HFFc6 (cell line): ENCODE measurements at regions not wholly inside any gene's neighbourhood (a gene's known extent, or its start where the extent isn't known, plus 50 kb on each side); places are given as distances from the start of the nearest gene placed in this dataset.

Source experiments
- DNase-seq: peaks from one replicate; pipeline ENCODE4 v3.0.0-alpha.2; 2018
- H3K27ac Mint-ChIP-seq: 2 replicates; pipeline ENCODE4 v1.8.0; 2020; ENCODE audit warnings: mild to moderate bottlenecking, mixed read lengths
- H3K27me3 Mint-ChIP-seq: 2 replicates; pipeline ENCODE4 v1.8.0; 2021; ENCODE audit warnings: mild to moderate bottlenecking, moderate library complexity, mixed read lengths; ENCODE audit not compliant: insufficient read depth
- H3K36me3 Mint-ChIP-seq: 2 replicates; pipeline ENCODE4 v1.8.0; 2021; ENCODE audit warnings: low read depth, mixed read lengths
- H3K4me1 Mint-ChIP-seq: 2 replicates; pipeline ENCODE4 v1.8.0; 2020; ENCODE audit warnings: low read depth, mixed read lengths
- H3K4me3 Mint-ChIP-seq: 2 replicates; pipeline ENCODE4 v1.8.0; 2020; ENCODE audit warnings: mild to moderate bottlenecking, moderate library complexity, mixed read lengths
- H3K9me3 Mint-ChIP-seq: 2 replicates; pipeline ENCODE4 v1.8.0; 2020; ENCODE audit warnings: mild to moderate bottlenecking, mixed read lengths
- TF ChIP-seq, protein P1 (sequence below): fragments of 200-600 bp; sonication (generic); IDR thresholded peaks from 2 replicates; pipeline ENCODE4 v1.5.0; 2021; ENCODE audit warnings: antibody characterized with exemption, mild to moderate bottlenecking

DNA sequence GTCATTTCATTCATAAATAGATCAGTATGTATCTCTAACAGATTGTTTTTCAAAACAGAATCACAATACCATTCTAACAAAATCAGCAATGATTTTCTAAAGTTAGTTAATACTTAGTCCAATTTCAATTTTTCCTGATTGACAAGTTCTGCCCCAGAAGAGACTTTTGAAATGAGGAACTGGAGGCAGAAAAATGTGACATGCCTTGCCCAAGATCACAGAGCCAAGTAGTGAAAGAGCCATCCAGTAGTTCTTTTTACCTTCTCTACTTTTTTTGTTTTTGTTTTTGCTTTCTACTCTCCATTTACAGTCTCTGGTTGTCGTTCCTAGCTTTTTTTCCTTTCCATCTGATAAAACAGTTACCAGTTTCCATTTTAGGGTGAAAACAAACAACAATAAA, 129.3 kb upstream of the TMEM164 start:
- no peak overlapping the region for H3K27ac Mint-ChIP-seq
- no peaks in the 10 kb centered on the region for H3K9me3 Mint-ChIP-seq
- no peak for DNase-seq
- H3K4me1 Mint-ChIP-seq = no peaks in the 10 kb centered on the region
- H3K4me3 Mint-ChIP-seq = no peak overlapping the region
- H3K36me3 Mint-ChIP-seq = no peaks in the 10 kb centered on the region
- TF ChIP-seq, protein P1, sequence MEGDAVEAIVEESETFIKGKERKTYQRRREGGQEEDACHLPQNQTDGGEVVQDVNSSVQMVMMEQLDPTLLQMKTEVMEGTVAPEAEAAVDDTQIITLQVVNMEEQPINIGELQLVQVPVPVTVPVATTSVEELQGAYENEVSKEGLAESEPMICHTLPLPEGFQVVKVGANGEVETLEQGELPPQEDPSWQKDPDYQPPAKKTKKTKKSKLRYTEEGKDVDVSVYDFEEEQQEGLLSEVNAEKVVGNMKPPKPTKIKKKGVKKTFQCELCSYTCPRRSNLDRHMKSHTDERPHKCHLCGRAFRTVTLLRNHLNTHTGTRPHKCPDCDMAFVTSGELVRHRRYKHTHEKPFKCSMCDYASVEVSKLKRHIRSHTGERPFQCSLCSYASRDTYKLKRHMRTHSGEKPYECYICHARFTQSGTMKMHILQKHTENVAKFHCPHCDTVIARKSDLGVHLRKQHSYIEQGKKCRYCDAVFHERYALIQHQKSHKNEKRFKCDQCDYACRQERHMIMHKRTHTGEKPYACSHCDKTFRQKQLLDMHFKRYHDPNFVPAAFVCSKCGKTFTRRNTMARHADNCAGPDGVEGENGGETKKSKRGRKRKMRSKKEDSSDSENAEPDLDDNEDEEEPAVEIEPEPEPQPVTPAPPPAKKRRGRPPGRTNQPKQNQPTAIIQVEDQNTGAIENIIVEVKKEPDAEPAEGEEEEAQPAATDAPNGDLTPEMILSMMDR = no peak
- H3K27me3 Mint-ChIP-seq = peaks cover 3% of the 10 kb centered on the region

DNA sequence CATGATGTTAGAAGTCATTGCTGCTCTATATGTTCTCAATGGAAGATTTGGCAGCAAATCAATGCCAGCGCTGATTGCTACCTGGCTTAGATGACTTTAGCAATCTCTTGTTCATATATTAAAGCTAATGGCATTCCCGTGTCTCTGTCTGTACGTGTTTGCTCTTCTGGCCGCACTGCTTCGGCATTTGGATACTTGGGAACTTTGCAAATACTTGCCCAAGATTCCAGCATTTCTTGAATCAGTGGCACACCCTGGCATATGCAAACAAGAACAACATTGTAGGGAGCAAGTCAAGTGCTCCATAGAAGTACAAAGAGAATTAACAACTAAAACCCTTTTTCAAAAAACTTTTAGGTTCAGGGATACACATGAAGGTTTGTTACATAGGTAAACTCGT, 128.9 kb upstream of the TMEM164 start:
- no peak overlapping the region for H3K4me3 Mint-ChIP-seq
- H3K27ac Mint-ChIP-seq = no peak overlapping the region
- H3K27me3 Mint-ChIP-seq = peaks cover 4% of the 10 kb centered on the region
- no peaks in the 10 kb centered on the region for H3K36me3 Mint-ChIP-seq
- H3K9me3 Mint-ChIP-seq = no peaks in the 10 kb centered on the region
- TF ChIP-seq, protein P1 = no peak
- no peaks in the 10 kb centered on the region for H3K4me1 Mint-ChIP-seq
- no peak for DNase-seq

- no peak for DNase-seq
- Mint-ChIP-seq H3K36me3 (no peaks in the 10 kb centered on the region), H3K9me3 (no peaks in the 10 kb centered on the region), H3K4me3 (no peak overlapping the region), H3K27me3 (peaks cover 4% of the 10 kb centered on the region), H3K27ac (no peak overlapping the region), H3K4me1 (no peaks in the 10 kb centered on the region)
- TF ChIP-seq, protein P1 = no peak
Measured at GRCh38 chrX:109874548-109874947, 128.4 kb upstream of the TMEM164 start.

DNA sequence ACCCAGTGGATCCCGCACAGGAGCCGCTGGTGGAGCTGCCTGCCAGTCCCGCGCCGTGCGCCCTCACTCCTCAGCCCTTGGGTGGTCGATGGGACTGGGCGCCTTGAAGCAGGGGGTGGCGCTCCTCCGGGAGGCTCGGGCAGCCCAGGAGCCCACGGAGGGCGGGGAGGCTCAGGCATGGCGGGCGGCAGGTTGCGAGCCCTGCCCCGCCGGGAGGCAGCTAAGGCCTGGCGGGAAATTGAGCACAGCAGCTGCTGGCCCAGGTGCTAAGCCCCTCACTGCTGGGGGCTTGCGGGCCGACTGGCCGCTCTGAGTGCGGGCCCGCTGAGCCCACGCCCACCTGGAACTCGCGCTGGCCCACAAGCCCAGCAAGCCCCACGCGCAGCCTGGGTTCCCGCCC, 127.1 kb upstream of the TMEM164 start:
- H3K4me3 Mint-ChIP-seq = no peak overlapping the region
- no peaks in the 10 kb centered on the region for H3K9me3 Mint-ChIP-seq
- TF ChIP-seq, protein P1 = no peak
- no peaks in the 10 kb centered on the region for H3K36me3 Mint-ChIP-seq
- H3K27ac Mint-ChIP-seq = no peak overlapping the region
- peaks cover 3% of the 10 kb centered on the region for H3K27me3 Mint-ChIP-seq
- H3K4me1 Mint-ChIP-seq = no peaks in the 10 kb centered on the region; the same call in 1 of the 2 replicates
- no peak for DNase-seq

- TF ChIP-seq, protein P1 = no peak
- Mint-ChIP-seq H3K27me3 (peaks cover 3% of the 10 kb centered on the region), H3K36me3 (no peaks in the 10 kb centered on the region), H3K27ac (no peak overlapping the region), H3K4me1 (no peaks in the 10 kb centered on the region; the same call in 1 of the 2 replicates), H3K4me3 (no peak overlapping the region), H3K9me3 (no peaks in the 10 kb centered on the region)
- DNase-seq = no peak
Measured at GRCh38 chrX:109878236-109878635, 124.7 kb upstream of the TMEM164 start.

DNA sequence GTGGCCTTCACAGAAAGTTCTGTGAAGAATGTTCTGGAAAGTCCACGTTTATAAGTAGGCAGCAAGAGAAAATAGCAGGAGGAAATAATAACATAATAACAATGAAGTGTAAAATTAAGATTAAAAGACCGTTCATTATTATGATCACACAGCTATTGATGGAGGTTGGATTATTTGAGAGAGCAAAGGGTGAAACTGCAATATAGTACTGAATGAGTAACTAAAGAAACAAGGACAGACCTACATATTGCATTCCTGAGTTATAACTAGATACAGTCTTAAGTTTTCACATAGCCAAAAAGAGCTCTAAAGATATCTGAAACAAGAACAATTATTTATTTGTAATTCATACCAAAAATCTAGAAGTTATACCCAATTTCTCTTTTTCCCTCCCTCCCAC, 122.9 kb upstream of the TMEM164 start:
- Mint-ChIP-seq H3K9me3 (no peaks in the 10 kb centered on the region), H3K4me3 (no peak overlapping the region), H3K27me3 (peaks cover 4% of the 10 kb centered on the region), H3K36me3 (no peaks in the 10 kb centered on the region), H3K27ac (no peak overlapping the region), H3K4me1 (no peaks in the 10 kb centered on the region; the same call in 1 of the 2 replicates)
- DNase-seq = no peak
- TF ChIP-seq, protein P1 = no peak
